Amniotic epithelial cell (primary cell): ENCODE measurements at regions not wholly inside any gene's neighbourhood (a gene's known extent, or its start where the extent isn't known, plus 50 kb on each side); places are given as distances from the start of the nearest gene placed in this dataset.

Source experiments
- DNase-seq: peaks from one replicate; pipeline ENCODE4 v3.0.0-alpha.2; 2010; ENCODE audit warnings: low read depth

- no peak for DNase-seq
Measured at GRCh38 chr15:66615846-66616245, 50.0 kb upstream of the LCTL start.

DNA sequence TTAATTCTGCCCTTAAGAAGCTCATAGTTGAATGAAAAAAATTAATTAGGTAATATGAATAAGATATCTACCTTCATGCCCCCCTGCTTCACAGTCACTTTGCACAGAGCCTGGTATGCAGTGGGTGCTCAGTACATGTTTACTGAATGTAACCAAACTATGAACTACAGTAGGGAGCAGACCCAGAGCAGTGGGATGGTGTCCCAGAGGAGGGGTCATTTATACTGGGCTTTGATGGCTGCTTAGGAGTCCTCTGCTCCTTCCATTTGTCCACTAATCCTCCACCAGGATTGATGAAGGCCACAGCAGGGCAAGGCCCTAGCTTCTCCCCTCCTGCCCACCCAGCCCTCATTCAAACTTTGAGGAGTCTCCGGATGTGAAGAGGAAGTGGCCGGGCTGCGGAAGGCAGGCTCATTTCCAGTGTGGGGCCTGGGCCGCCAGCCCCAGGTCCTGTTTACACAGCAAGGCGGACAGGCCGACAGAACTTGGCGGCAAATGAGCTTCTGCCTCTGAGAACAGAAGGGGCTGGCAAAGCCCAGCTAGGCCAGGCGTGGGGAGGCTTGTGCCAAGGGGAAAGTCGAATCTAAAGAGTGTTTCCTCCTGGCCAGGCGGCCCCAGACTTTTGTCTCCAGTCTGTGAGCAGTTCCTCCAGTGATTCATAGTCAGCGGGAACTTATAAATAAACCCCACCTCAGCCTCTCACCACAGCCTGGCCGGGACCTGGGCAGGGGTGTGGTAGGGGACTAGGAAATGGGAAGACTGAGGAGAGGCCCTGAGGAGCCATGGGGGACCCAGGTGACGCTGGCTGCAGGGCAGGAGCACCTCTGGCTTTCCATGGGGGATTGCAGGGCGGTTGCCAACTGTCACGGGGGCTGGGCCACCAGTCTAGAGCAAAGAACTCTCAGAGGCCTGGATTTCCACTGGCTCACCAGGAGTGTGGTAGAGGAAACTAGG, 51.6 kb upstream of the LCTL start:
- peak; percentile 73 for DNase-seq

GRCh38 chr15:66619152-66619903, 53.5 kb upstream of the LCTL start:
- DNase-seq, result peak; percentile 66

GRCh38 chr15:66620341-66620740, 54.5 kb upstream of the LCTL start:
- DNase-seq, result no peak

DNA sequence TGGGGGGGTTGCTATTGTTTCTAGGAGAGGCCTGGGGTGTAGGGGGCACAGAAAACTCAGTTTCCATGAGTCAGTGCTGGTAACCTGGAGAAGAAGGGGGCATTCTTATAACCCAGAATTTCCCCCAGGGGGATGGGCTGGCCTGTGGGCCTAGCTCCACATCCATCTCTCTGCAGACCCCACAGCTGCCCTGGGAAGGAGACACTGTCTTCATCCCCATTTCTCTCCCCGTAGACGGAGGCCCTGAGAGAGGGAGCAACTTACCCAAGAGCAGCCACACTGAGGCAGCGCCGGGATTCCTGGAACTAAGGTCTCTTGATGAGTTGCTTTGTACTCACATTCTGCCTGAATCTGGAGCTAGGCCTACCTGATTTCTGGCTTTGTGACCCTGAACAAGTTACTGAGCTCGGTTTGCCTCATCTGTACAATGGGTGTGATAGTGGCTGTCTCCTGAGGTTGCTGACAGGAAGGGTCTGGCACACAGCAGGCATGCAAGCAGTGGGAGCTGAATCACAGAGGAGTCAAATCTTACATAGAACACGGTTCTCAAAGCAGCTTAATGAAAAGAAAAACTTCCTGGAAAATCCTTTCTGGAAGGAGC, 55.0 kb upstream of the LCTL start:
- no peak for DNase-seq

DNA sequence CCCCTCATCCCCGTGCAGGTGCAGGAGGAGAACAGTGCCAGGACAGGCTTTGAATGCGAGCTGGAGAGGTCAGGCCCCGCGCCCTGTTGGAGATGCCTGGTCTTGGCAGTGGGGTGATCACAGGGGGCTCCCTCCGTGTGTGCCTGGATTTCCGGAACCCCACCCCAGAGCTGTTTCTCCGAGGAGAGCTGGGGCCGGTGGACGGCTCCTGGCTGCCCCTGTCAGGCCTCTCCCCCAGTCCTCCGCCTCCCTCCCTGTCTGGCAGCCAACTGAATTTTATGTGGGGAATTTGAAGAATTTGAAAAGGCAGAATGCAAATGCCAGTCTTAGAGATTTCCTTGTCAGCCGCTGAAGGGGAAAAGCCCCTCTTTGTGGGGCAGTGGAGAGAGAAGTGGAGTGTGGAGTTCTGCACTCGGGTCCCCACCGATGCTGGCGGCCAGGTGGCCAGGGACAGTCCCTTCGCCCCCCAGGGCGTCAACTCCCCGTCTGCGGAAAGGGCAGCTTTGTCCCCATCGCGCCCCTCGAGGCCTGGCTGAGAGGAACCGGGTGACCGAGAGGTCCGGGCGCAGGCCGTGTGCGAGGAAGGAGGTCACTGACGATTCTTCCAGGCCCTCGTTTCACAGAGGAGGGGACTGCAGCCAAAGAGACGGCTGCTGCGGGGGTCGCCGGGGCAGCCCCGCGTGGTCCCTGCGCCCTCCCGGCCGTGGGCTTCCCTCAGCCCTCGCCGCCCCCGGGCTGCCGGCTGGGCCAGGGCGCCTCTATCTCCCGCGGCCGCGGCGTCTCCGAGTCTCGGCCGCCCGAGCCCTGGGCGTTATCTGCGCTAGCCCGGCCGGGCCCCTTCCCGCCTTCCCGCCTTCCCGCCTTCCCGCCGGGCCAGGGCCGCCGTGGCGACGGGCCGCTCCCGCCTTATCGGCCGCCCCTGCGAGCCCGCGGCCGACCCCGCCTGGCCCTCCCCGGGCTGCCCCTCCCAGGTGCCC, 56.0 kb upstream of the LCTL start:
- peak; percentile 38 for DNase-seq

GRCh38 chr15:66622591-66623022, 56.8 kb upstream of the LCTL start:
- DNase-seq, result no peak

DNA sequence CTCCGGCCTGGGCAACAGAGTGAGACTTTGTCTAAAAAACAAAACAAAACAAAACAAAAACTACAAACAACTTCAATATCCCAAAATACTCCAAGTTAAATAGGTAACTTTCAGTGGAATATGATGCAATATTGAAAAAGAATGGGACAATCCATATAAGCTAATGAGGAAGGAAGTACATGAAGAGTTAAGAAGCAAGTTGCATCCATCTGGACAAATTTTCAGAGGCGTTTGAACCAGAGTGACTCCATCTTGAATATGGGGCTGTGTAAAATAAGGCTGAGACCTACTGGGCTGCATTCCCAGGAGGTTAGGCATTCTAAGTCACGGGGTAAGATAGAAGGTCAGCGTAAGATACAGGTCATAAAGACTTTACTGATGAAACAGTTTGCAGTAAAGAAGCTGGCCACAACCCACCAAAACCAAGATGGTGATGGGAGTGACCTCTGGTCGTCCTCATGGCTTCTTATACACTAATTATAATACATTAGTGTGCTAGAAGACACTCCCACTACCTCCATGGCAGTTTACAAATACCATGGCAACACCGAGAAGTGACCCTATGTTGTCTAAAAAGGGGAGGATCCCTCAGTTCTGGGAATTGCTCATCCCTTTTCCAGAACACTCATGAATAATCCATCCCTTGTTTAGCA, 58.1 kb upstream of the LCTL start:
- peak; percentile 37 for DNase-seq

DNA sequence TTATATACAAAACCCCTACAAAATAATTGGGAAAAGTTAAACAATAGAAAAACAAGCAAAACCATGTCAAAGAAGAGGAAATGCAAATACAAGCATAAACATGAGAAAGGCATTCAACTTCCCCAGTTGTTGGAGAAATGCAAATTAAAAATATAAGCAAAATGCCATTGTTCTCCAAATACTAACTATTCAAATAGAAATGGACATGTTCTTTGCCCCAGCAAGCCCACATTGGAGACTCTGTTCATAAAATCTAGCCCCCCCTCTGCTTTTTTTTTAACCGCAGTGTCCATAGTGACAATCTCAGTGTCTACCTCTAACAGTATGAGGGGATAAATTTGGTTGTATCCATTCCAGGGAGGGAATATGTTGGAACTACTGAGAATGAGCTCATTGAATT, 59.7 kb upstream of the LCTL start:
- no peak for DNase-seq

- DNase-seq, result no peak
Measured at GRCh38 chr15:66625974-66626373, 60.2 kb upstream of the LCTL start.

DNA sequence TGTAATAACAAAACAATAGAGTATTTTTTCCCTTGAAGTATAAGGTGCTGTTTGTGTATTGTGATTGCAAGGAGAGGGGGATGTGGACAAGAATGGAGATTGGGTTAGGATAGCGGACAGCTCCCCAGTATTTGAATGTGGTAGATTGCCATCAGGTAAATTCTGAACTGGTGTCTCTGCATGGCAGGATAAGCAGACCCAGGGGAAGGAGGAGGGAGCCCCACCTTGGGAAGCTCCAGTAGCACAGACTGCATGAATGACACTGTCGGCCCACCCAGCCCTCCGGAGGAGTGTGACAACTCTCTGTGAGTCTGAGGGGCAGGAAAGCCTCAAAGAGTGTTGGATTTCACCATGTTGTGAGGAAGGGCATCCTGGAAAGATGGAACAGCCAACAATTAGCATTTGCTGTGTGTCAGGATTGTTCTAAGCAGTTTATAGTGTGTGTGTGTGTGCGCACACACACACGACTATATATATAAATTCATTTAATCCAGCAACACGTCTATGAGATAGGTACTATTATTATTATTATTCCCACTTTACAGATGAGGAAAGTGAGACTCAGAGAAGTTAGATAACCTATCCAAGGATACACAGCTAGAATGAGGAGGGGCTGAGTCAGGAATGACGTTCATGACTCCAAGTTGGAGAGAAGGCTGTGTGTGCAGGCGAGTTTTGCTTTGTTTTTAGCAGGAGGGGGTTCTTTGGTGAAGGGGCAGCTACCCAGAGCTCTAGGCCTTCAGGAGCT, 63.4 kb upstream of the LCTL start:
- no peak for DNase-seq

GRCh38 chr15:66629817-66630576, 64.2 kb upstream of the LCTL start:
- DNase-seq, result no peak

- DNase-seq, result peak; percentile 57
Measured at GRCh38 chr15:66630801-66631351, 65.1 kb upstream of the LCTL start.

DNA sequence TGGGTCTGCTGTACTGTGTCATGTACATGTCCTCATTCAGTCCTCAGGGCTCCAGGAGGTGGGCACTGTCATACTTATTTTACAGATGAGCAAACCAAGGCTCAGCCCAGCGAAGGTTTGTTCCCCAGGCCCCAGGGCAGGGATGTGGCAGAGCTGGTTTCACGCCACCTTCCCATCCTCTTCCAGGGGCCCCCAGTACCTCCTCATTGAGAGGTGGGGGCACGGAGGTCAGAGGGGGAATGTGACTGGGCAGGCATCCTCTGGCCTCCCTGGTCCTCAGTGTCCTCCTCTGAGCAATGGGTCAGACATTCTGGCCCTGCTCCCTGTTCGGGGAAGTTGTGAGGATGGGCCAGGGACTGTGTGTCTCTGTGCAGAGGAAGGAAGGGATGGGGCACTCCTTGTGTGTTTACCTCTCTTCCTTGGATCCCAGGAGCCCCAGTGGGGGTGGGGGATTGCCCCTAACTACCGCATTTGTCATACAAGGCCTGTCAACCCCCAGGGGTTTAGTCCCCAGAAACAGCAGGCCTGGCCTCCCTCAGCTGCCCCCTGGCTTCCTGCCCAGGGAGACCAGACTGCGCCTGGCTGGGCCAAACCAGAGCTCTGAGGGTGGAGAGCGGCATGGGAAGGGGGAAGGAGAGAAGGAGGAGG, 65.9 kb upstream of the LCTL start:
- no peak for DNase-seq

GRCh38 chr15:66633041-66633937, 67.5 kb upstream of the LCTL start:
- no peak for DNase-seq

- no peak for DNase-seq
Measured at GRCh38 chr15:66633938-66634250, 68.1 kb upstream of the LCTL start.

GRCh38 chr15:66634540-66634939, 67.5 kb upstream of the SMAD6 start:
- DNase-seq, result no peak

DNA sequence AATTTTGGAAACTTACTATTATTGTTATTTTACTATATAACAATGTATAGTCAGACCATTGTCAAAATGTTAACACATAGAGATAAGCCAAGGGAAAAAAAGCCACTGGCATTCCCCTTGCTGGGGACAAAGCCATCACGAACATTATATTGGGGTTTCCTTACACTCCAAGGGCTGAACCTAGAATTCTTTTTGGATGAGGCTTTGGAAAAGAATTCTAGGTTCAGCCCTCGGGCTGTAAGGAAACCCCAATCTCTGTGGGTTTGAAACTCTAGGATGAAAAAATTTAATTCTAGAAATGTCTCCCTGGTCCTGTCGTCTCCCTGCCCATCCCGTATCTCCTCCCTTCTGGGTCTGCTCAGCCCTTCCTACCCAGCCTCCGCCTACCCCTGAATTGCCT, 67.0 kb upstream of the SMAD6 start:
- DNase-seq, result no peak
